ENCODE measurements at regions not wholly inside any gene's neighbourhood (a gene's known extent, or its start where the extent isn't known, plus 50 kb on each side); places are given as distances from the start of the nearest gene placed in this dataset.

GRCh38 chr6:14865531-14866100, 380.3 kb upstream of the JARID2 start:
- no peak for TF ChIP-seq REST (IDR thresholded peaks at IDR 0.05; ENCODE audit: insufficient read depth in 1 of 2, low read depth in 2 of 2, low read length in 2 of 2)
- TF ChIP-seq SIN3A (IDR thresholded peaks at IDR 0.05; ENCODE audit: borderline replicate concordance, insufficient read depth, low read length), result no peak
- TF ChIP-seq TAF1 (IDR thresholded peaks at IDR 0.05; ENCODE audit: borderline replicate concordance, insufficient read depth, low read length), result no peak
- no peak for TF ChIP-seq POLR2AphosphoS5 (IDR thresholded peaks at IDR 0.05; ENCODE audit: low read depth, low read length)
- no peak for TF ChIP-seq FOXP2 (optimal IDR thresholded peaks at IDR 0.05; ENCODE audit: borderline replicate concordance, extremely low read depth, extremely low read length, insufficient read depth)
